ENCODE measurements at regions not wholly inside any gene's neighbourhood (a gene's known extent, or its start where the extent isn't known, plus 50 kb on each side); places are given as distances from the start of the nearest gene placed in this dataset.
"Not testable (repeated sequence)": the region's sequence is repeated elsewhere in the genome, so short reads cannot be mapped to it uniquely, and the experiment has no call there.

DNA sequence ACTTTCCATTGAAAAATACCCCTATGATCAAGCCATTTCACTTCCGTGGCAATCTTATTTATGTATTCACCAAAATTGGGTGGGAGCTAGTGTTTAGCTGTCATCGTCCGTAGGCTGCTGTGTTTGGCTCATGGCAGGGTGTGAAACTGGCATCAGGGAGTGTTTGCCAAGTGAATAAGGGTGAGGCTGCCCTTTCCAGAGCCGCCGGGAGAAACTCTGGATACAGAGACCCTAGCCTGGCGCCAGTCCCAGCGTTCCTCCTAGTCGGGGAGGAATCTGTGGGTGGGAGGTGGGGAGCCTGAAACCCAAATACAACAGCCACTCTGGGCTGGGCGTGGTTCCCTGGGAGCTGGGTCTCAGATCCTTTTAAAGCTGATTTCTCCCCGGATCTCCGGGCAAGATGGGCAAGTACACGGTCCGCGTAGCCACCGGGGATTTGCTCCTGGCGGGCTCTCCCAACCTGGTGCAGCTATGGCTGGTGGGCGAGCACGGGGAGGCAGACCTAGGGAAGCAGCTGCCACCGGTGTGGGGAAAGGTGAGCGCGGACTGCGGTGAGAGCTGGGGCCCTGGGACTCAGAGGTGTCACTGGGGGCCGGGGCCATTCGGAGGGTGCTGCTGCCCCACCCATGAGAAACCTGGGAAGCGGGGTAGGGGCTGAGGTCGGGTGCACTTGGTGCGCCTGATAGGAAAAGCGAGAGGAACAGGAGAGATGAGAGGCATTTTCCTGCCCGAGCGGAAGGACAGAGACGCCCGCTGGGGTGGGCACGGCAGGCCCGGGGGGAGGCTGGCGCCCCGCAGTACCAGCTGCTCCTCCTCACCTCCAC lies 62.1 kb upstream of the TEKT1 start:
- DNase-seq (ENCODE audit: low spot score) = no peak

GRCh38 chr17:6894206-6894528 lies 62.6 kb upstream of the TEKT1 start:
- DNase-seq (ENCODE audit: low spot score) = no peak

GRCh38 chr17:6901086-6901485 lies 69.6 kb upstream of the TEKT1 start:
- no peak for DNase-seq (ENCODE audit: low spot score)

- DNase-seq (ENCODE audit: low spot score) = no peak
These were observed 71.9 kb upstream of the TEKT1 start for GRCh38 chr17:6903326-6903900.

- no peak for DNase-seq (ENCODE audit: low spot score)
These were observed 77.3 kb upstream of the TEKT1 start for GRCh38 chr17:6908807-6909206.

DNA sequence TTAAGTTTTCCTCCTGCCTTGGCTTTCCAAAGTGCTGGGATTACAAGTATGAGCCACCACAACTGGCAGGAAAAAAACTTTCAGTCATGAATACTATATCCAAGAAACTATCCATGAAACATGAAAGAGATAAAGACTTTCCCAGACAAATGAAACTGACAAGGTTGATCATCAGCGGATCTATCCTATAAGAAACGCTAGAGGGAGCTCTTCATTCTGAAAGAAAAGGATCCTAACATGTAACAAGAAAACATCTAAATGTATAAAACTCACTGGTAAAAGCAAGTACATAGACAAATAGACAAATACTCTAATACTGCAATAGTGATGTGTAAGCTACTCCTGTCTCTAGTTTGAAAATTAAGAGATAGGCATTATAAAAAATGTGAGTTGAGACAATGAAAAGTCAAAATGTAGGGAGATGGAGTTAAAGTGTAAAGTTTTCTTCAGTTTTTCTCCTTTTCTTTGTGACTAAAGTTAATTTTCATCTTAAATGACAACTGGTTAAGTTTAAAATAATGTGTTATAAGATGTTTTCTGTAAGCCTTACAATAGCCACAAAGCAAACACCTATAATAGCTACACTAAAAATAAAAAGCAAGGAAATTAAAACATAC lies 79.6 kb upstream of the TEKT1 start:
- peak; percentile 46 for DNase-seq (ENCODE audit: low spot score)

DNA sequence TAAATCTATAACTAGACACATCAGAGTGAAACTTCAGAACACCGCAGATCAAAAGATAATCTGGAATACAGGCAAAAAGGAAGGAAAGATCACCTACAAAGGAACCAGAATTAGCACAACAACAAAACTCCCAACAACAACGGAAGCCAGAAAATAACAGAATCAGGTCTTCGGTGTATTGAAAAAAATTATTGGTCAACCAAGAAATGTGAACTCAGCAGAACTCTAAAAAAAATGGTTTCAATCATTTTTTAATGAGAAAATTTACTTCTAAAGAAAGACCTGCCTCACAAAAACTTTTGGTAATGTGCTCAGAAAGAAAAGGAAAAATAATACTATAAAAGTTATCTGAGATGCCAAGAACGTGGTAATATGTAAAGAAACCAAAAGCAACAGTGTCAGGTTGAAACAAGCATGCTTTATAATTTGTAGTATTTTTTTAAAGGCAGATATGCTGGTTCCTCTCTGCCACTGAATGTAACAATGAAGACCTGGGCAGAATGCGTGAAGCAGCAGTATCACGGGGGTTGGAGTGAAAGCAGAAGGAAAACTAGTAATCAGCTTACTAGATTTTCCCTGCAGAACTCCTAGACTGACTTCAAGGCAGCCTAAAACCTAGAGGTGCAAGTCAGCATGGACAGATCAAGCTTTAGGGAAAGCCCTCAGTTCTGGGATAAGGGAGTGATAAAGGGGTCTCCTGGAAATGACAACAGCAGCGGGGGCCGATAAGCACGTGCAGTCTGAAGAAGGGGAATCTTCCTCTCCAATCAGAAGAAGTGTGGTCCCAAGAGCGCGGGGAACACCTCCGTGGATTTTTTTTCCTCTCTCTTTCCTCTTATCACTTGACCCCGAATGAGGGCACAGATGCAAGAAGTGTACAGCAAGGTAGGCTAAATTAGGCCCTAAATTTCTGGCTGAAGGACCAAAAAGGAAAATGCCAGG lies 80.9 kb upstream of the TEKT1 start:
- DNase-seq (ENCODE audit: low spot score) = no peak

DNA sequence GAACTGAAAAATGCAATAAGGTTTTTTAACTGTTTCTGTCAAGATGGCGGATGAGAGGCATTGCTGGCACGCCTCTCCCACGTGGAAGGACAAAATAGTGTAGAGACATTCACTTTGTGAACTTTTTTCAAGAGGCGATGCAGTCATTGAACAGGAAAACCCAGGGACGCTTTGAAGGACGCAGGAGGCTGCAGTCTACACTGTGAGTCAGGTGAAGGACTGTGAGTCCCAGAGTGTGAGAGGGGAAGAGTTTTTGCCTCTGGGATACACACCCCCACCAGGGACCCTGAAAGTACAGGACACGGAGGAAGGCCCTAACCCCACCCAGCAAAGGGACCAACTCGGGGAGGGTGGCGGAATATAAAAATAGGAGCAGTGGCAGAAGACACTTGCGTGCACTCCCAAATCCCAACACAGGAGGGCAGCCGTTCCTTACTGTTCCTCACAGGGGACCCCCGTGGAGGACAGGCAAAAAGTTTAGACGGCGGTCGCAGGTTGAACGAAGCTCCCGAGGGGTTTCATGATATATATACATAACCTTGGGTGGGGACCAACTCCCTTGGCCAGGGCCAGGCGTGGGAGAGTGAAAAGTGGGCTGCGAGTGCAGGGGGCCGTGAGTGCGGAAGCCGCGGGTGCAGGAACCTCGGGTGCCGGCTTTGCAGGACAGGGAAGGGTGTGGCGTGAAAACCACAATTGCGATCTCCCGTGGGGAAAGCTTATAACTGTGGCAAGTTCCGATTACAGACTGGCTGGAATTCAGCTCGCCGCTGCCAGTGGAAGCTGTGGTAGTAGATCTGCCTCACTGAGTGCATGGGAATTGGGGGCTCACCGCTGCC lies 82.0 kb upstream of the ALOX12 start:
- DNase-seq (ENCODE audit: low spot score) = peak; percentile 64

DNA sequence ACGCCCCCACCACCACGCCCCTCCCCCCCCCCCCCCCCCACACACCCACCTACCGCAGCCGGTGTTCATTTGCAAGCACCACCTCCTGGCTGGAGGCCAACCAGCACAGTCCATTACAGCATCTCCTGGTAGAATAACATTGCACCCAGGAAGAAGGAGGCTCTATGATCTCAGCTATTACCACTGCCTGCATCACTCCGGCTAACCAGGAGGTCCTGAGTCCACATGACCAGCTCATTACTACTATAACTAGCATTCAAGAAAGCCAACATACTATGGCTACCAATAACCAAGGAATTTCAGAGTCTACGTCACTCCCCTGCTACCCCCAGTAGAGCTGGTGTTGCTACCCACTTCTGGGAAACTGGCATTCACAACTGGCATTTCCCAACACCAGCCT lies 81.1 kb upstream of the ALOX12 start:
- no peak for DNase-seq (ENCODE audit: low spot score)

GRCh38 chr17:6915620-6916019 lies 80.2 kb upstream of the ALOX12 start:
- no peak for DNase-seq (ENCODE audit: low spot score)

DNA sequence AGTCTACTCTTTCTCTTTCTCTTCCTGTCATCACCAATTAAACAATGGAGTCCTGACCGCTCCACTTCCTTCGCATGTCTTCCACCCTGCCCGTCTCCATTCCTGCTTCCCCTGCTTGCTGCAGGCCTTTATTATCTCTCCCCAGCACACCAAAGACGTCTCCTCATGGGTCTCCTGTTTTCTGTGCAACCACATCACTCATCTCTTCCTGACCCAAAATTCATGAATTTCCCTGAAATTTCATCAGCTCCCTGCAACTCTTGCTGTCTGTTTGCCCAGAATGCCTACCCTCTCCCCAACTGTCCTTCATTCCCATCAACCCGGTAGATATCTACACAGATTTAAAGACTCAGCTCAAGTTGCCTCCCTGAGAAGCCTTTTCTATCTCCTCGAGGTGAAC lies 76.7 kb upstream of the ALOX12 start:
- no peak for DNase-seq (ENCODE audit: low spot score)

DNA sequence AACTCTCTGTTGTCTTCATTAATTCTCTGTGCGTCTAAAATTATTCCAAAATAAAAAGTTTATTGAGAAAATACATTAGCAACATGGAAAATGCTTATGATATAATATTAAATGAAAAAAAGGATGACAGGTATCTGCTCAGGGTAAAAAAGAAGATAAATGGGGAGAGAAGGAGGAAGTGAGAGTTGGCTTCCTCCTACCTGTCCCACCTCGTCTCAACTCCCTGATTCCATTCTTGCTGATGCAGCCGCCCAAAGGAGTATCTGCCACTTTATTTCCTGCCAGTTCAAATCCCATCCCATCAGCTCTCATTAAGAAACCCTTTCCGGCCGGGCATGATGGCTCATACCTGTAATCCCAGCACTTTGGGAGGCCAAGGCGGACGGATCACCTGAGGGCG lies 72.5 kb upstream of the ALOX12 start:
- DNase-seq (ENCODE audit: low spot score) = no peak

GRCh38 chr17:6924208-6924607 lies 71.6 kb upstream of the ALOX12 start:
- no peak for DNase-seq (ENCODE audit: low spot score)

GRCh38 chr17:6926667-6927066 lies 69.2 kb upstream of the ALOX12 start:
- DNase-seq (ENCODE audit: low spot score) = no peak

- no peak for DNase-seq (ENCODE audit: low spot score)
These were observed 68.3 kb upstream of the ALOX12 start for GRCh38 chr17:6927290-6928126.

DNA sequence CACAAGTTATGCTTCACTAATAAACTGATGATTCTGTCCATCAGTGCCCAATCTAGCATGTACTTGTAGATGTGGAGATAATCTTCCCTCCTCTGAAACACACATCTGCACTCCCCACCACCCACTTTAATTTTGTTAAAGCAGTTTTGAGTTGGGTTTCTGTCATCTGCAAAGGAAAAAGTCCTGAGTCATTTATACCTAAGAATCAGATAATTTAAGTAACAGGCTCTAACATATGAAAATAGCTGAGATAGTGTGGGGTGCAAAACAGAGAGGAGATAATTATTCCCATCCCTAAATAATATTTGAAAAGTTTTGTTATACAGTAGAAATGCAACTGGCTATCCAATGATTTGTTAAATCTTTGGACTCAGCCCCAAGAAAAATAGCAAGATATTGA lies 67.7 kb upstream of the ALOX12 start:
- DNase-seq (ENCODE audit: low spot score) = no peak

GRCh38 chr17:6930749-6931148 lies 65.1 kb upstream of the ALOX12 start:
- no peak for DNase-seq (ENCODE audit: low spot score)

GRCh38 chr17:6934544-6934943 lies 61.3 kb upstream of the ALOX12 start:
- not testable (repeated sequence) for DNase-seq (ENCODE audit: low spot score)

GRCh38 chr17:6936370-6937028 lies 59.4 kb upstream of the ALOX12 start:
- peak; percentile 13 for DNase-seq (ENCODE audit: low spot score)

GRCh38 chr17:6938637-6939036 lies 57.2 kb upstream of the ALOX12 start:
- no peak for DNase-seq (ENCODE audit: low spot score)

Measured in cerebellar cortex (tissue), 1 donor.